ENCODE measurements at regions not wholly inside any gene's neighbourhood (a gene's known extent, or its start where the extent isn't known, plus 50 kb on each side); places are given as distances from the start of the nearest gene placed in this dataset.

DNA sequence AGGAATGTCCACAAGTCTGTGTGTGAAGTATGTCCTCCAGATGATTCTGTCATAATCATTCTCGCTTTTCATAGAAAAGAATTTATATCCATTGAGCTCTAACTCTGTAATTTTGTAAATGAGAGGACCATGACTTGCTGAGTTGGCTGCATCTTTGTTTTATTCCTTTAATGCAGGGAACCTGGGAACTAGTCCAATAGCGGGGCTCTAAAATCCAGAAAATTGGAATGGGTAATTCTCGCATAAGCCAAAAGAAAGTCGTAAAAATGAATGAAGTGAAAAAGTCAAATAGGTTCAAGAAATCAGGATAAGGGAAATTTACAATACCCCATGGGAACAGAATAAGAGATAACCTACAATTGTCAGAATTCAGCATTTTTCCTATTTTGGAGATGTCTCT lies 232.5 kb downstream of the RAB38 start:
- intact Hi-C loops (cut with DNase I): no loop called here
- Histone ChIP-seq H3K4me3 (no peak overlapping the region), H3K27me3 (no peaks in the 10 kb centered on the region), H3K36me3 (replicated peaks in 1 of 2; ENCODE audit: insufficient read depth in 1 of 2, low read depth in 2 of 2) (no peaks in the 10 kb centered on the region), H3K9me3 (no peaks in the 10 kb centered on the region), H3K27ac (no peak overlapping the region), H3K4me1 (no peaks in the 10 kb centered on the region)
- ATAC-seq: no peak
- WGBS, 2 donors: 67 to 74% methylated on average over 4 of the region's 4 CpGs
- no peak for TF ChIP-seq POLR2A (IDR thresholded peaks at IDR 0.05)
- TF ChIP-seq, protein P1, sequence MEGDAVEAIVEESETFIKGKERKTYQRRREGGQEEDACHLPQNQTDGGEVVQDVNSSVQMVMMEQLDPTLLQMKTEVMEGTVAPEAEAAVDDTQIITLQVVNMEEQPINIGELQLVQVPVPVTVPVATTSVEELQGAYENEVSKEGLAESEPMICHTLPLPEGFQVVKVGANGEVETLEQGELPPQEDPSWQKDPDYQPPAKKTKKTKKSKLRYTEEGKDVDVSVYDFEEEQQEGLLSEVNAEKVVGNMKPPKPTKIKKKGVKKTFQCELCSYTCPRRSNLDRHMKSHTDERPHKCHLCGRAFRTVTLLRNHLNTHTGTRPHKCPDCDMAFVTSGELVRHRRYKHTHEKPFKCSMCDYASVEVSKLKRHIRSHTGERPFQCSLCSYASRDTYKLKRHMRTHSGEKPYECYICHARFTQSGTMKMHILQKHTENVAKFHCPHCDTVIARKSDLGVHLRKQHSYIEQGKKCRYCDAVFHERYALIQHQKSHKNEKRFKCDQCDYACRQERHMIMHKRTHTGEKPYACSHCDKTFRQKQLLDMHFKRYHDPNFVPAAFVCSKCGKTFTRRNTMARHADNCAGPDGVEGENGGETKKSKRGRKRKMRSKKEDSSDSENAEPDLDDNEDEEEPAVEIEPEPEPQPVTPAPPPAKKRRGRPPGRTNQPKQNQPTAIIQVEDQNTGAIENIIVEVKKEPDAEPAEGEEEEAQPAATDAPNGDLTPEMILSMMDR (IDR thresholded peaks at IDR 0.05): no peak
- no peak for DNase-seq

DNA sequence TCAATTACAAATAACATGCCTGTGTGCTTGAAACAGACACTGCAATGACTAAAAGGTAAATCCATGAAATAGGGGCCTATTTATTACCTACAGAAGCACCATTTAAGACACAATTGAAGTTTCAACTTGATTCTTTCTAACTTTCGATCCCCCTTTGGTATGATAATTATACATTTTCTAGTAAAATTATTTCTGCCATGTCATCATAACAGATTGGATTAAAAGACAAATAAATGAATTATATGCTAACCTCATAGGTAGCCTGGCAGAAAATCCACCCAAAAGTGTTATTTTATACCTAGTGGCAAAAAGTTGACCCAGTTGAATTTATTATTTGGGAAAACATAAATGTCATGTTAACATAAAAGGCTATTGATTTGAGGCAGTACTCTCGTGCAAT lies 241.1 kb downstream of the RAB38 start:
- TF ChIP-seq POLR2A (IDR thresholded peaks at IDR 0.05): no peak
- Histone ChIP-seq H3K4me1 (no peaks in the 10 kb centered on the region), H3K27ac (no peak overlapping the region), H3K9me3 (no peaks in the 10 kb centered on the region), H3K36me3 (replicated peaks in 1 of 2; ENCODE audit: insufficient read depth in 1 of 2, low read depth in 2 of 2) (no peaks in the 10 kb centered on the region), H3K4me3 (no peak overlapping the region), H3K27me3 (no peaks in the 10 kb centered on the region)
- no peak for DNase-seq
- intact Hi-C loops (cut with DNase I): no loop called here
- WGBS, 2 donors: 37 to 39% methylated on average over 2 of the region's 2 CpGs
- ATAC-seq: no peak

DNA sequence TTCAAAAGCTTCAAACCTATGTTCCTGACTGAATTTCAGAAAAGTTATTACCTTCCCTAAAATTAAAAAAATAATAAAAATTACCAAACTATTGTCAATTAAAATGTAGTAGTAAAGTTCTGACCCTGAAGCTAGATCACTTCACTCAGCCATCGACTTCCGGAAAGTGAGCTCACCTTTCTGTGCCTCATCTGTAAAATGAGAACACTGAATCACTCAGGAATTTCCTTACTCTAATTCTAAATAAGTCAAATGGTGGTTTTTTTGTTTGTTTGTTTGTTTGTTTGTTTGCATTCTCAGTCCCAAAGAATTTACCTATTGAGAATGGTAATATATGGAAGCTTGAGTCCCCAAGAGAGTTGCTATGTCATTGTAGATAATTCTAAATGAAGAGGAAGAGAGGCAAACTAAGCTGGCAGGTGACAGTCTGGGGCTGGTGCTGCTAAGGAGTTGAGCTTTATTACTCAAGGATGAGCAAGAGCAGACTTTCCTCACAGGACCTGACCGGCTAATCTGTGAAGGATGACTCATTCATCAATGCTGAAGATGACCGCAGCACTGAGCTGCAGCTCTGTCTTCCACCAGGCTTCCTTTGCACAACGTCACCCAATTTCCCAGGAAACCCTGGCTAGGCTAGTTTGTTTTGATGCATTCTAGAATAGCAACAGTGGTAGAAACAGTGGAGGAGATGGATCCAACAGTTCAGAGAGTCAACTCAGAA lies 248.8 kb downstream of the RAB38 start:
- H3K36me3 ChIP-seq (replicated peaks in 1 of 2; ENCODE audit: insufficient read depth in 1 of 2, low read depth in 2 of 2): no peaks in the 10 kb centered on the region
- no peaks in the 10 kb centered on the region for H3K4me1 ChIP-seq
- H3K27me3 ChIP-seq: no peaks in the 10 kb centered on the region
- no peak overlapping the region for H3K4me3 ChIP-seq
- 66 to 78% methylated on average over 5 of the region's 5 CpGs for WGBS, 2 donors
- no peak overlapping the region for H3K27ac ChIP-seq
- DNase-seq (no peak), ATAC-seq (no peak)
- intact Hi-C loops (cut with DNase I): no loop called here
- no peak for TF ChIP-seq POLR2A (IDR thresholded peaks at IDR 0.05)
- TF ChIP-seq, protein P1 (IDR thresholded peaks at IDR 0.05): no peak
- H3K9me3 ChIP-seq: no peaks in the 10 kb centered on the region

DNA sequence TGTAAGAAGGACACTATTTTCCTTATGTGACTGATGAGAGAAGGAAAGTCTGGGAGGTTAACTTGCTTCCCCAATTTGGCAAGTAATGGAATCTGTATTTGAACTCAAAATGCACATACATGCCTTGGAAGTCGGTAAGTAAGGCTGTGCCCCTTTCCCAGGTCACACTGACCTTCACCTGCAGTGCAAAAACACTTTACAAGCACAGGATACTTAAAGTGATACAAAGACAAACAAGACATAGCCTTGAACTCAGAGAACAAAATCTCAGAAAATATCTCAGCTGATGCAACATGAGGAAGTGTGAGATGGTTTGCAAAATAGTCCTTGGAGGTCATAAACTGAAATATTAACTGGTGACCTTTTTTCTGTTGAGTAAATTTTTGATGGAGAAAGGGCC lies 251.1 kb downstream of the RAB38 start:
- Histone ChIP-seq H3K27me3 (no peaks in the 10 kb centered on the region), H3K9me3 (no peaks in the 10 kb centered on the region), H3K4me1 (no peaks in the 10 kb centered on the region), H3K36me3 (replicated peaks in 1 of 2; ENCODE audit: insufficient read depth in 1 of 2, low read depth in 2 of 2) (no peaks in the 10 kb centered on the region), H3K27ac (no peak overlapping the region), H3K4me3 (no peak overlapping the region)
- 25 to 27% methylated on average over 1 of the region's 1 CpG for WGBS, 2 donors
- intact Hi-C loops (cut with DNase I): no loop called here
- ATAC-seq (no peak), DNase-seq (no peak)
- TF ChIP-seq, protein P1 (IDR thresholded peaks at IDR 0.05): no peak
- no peak for TF ChIP-seq POLR2A (IDR thresholded peaks at IDR 0.05)

DNA sequence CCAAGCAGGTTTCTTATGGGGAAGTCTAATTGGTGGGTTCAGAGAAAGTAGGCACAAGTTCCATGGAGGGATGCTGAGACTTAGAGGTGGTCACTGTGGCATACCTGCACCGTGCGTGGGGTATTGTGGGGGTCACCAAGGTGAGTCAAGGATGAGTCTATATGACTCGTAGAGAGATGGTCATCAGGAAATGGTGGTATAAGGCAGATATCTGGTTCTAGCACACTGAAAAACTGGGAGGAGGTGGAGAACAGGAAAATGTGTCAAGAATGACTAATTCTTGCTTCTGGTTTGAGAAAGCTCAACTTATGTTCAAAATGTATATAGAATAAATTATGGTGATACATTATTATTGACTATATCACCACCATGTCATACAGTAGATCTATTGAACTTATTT lies 258.1 kb downstream of the RAB38 start:
- Histone ChIP-seq H3K36me3 (replicated peaks in 1 of 2; ENCODE audit: insufficient read depth in 1 of 2, low read depth in 2 of 2) (no peaks in the 10 kb centered on the region), H3K4me3 (no peak overlapping the region), H3K27ac (no peak overlapping the region), H3K27me3 (no peaks in the 10 kb centered on the region), H3K9me3 (no peaks in the 10 kb centered on the region), H3K4me1 (no peaks in the 10 kb centered on the region)
- TF ChIP-seq POLR2A (IDR thresholded peaks at IDR 0.05): no peak
- TF ChIP-seq, protein P1 (IDR thresholded peaks at IDR 0.05): no peak
- WGBS, 2 donors: 66 to 77% methylated on average over 3 of the region's 3 CpGs
- no peak for ATAC-seq
- no peak for DNase-seq
- intact Hi-C loops (cut with DNase I): no loop called here
